WTC11 (cell line): ENCODE measurements at regions not wholly inside any gene's neighbourhood (a gene's known extent, or its start where the extent isn't known, plus 50 kb on each side); places are given as distances from the start of the nearest gene placed in this dataset.

ENCODE experiments used
- ATAC-seq: fragments of 200-7000 bp; cut with Tn5 transposase; 2 replicates; pipeline ENCODE4 v1.10.0; 2021; ENCODE audit warnings: mild to moderate bottlenecking, moderate library complexity
- CTCF ChIA-PET: fragments of 300-600 bp; sonication (Branson Sonifier 250); formaldehyde crosslinking; loops from one replicate; lab custom pipeline; 2021; ENCODE audit warnings: antibody characterized with exemption; lab: Charles Lee
- POLR2A ChIA-PET: fragments of 350-600 bp; sonication (Branson Sonifier 250); formaldehyde crosslinking; loops from one replicate; lab custom pipeline; 2021; ENCODE audit warnings: antibody characterized with exemption; lab: Charles Lee
- DNase-seq: peaks from one replicate; pipeline ENCODE4 v3.0.0; 2021; ENCODE audit warnings: low spot score
- H3K27ac Mint-ChIP-seq: 2 replicates; pipeline ENCODE4 v1.8.0; 2021; ENCODE audit warnings: mixed read lengths
- H3K27me3 Mint-ChIP-seq: 2 replicates; pipeline ENCODE4 v1.8.0; 2021; ENCODE audit warnings: low read depth, mild to moderate bottlenecking, moderate library complexity, mixed read lengths
- H3K36me3 Mint-ChIP-seq: 2 replicates; pipeline ENCODE4 v1.8.0; 2021; ENCODE audit warnings: mixed read lengths
- H3K4me1 Mint-ChIP-seq: 2 replicates; pipeline ENCODE4 v1.8.0; 2022; ENCODE audit warnings: mixed read lengths
- H3K4me3 Mint-ChIP-seq: 2 replicates; pipeline ENCODE4 v1.8.0; 2021; ENCODE audit warnings: mild to moderate bottlenecking, moderate library complexity, mixed read lengths
- H3K9me3 Mint-ChIP-seq: 2 replicates; pipeline ENCODE4 v1.8.0; 2021; ENCODE audit warnings: mixed read lengths
- ATF1 ChIP-seq: sonication (generic); formaldehyde crosslinking; IDR thresholded peaks from 2 replicates; pipeline ENCODE4 v1.8.1; 2023; ENCODE audit warnings: mild to moderate bottlenecking, moderate library complexity, missing genetic modification reagents
- GABPB1 ChIP-seq: sonication (generic); formaldehyde crosslinking; IDR thresholded peaks from 2 replicates; pipeline ENCODE4 v1.8.1; 2023; ENCODE audit warnings: mild to moderate bottlenecking, missing genetic modification reagents
- KAT7 ChIP-seq: sonication (generic); formaldehyde crosslinking; IDR thresholded peaks from 2 replicates; pipeline ENCODE4 v1.8.1; 2023; ENCODE audit warnings: missing genetic modification reagents, mild to moderate bottlenecking, borderline replicate concordance
- SMAD4 ChIP-seq: sonication (generic); formaldehyde crosslinking; IDR thresholded peaks from 2 replicates; pipeline ENCODE4 v1.8.0; 2022; ENCODE audit warnings: mild to moderate bottlenecking, missing genetic modification reagents
- TEAD4 ChIP-seq: sonication (generic); formaldehyde crosslinking; IDR thresholded peaks from 2 replicates; pipeline ENCODE4 v1.8.0; 2022; ENCODE audit warnings: mild to moderate bottlenecking, missing genetic modification reagents
- ZBTB21 ChIP-seq: sonication (generic); formaldehyde crosslinking; IDR thresholded peaks from 2 replicates; pipeline ENCODE4 v1.8.1; 2023; ENCODE audit warnings: mild to moderate bottlenecking, missing genetic modification reagents, borderline replicate concordance
- ZNF138 ChIP-seq: sonication (generic); formaldehyde crosslinking; conservative IDR thresholded peaks from 2 replicates; pipeline ENCODE4 v1.8.1; 2022; ENCODE audit warnings: mild to moderate bottlenecking, moderate library complexity, missing genetic modification reagents
- TF ChIP-seq, protein P1 (sequence below): sonication (generic); formaldehyde crosslinking; conservative IDR thresholded peaks from 2 replicates; pipeline ENCODE4 v1.8.1; 2023; ENCODE audit warnings: mild to moderate bottlenecking, low read depth, missing genetic modification reagents, moderate library complexity
- TF ChIP-seq, protein P2 (sequence below): fragments of 250-450 bp; sonication (Bioruptor Pico); IDR thresholded peaks from 2 replicates; pipeline ENCODE4 v1.9.0; 2021; ENCODE audit warnings: mild to moderate bottlenecking, borderline replicate concordance
- TF ChIP-seq, protein P3 (sequence below): sonication (generic); formaldehyde crosslinking; IDR thresholded peaks from 2 replicates; pipeline ENCODE4 v1.8.0; 2023; ENCODE audit warnings: mild to moderate bottlenecking, missing genetic modification reagents
- TF ChIP-seq, protein P4 (sequence below): sonication (generic); formaldehyde crosslinking; IDR thresholded peaks from 2 replicates; pipeline ENCODE4 v1.8.1; 2023; ENCODE audit warnings: mild to moderate bottlenecking, missing genetic modification reagents, borderline replicate concordance
- TF ChIP-seq, protein P5 (sequence below): sonication (generic); formaldehyde crosslinking; IDR thresholded peaks from 2 replicates; pipeline ENCODE4 v1.8.1; 2023; ENCODE audit warnings: mild to moderate bottlenecking, missing genetic modification reagents
- TF ChIP-seq, protein P6 (sequence below): fragments of 250-450 bp; sonication (Bioruptor Pico); IDR thresholded peaks from 2 replicates; pipeline ENCODE4 v1.8.0; 2021; ENCODE audit warnings: mild to moderate bottlenecking

DNA sequence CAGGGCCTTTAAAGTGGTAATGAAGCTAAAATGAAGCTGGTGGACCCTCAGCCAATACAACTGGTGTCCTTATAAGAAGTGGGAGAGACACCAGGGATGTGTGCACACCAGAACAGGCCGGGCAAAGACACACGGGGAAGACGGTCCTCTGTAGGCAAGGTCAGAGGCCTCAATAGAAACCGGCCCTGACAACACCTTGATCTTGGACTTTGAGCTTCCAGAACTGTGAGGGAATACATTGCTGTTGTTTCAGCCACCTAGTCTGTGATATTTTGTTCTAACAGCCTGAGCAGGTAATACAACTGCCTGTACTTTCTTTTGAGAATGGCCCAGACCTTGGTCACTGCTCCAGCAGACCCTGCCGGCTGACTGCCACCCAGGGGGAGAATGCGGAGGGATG is 65.6 kb upstream of the FZD7 start (continued):
- TF ChIP-seq, protein P1, sequence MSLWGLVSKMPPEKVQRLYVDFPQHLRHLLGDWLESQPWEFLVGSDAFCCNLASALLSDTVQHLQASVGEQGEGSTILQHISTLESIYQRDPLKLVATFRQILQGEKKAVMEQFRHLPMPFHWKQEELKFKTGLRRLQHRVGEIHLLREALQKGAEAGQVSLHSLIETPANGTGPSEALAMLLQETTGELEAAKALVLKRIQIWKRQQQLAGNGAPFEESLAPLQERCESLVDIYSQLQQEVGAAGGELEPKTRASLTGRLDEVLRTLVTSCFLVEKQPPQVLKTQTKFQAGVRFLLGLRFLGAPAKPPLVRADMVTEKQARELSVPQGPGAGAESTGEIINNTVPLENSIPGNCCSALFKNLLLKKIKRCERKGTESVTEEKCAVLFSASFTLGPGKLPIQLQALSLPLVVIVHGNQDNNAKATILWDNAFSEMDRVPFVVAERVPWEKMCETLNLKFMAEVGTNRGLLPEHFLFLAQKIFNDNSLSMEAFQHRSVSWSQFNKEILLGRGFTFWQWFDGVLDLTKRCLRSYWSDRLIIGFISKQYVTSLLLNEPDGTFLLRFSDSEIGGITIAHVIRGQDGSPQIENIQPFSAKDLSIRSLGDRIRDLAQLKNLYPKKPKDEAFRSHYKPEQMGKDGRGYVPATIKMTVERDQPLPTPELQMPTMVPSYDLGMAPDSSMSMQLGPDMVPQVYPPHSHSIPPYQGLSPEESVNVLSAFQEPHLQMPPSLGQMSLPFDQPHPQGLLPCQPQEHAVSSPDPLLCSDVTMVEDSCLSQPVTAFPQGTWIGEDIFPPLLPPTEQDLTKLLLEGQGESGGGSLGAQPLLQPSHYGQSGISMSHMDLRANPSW (CRISPR knock-in tag) = no peak
- TF ChIP-seq, protein P2, sequence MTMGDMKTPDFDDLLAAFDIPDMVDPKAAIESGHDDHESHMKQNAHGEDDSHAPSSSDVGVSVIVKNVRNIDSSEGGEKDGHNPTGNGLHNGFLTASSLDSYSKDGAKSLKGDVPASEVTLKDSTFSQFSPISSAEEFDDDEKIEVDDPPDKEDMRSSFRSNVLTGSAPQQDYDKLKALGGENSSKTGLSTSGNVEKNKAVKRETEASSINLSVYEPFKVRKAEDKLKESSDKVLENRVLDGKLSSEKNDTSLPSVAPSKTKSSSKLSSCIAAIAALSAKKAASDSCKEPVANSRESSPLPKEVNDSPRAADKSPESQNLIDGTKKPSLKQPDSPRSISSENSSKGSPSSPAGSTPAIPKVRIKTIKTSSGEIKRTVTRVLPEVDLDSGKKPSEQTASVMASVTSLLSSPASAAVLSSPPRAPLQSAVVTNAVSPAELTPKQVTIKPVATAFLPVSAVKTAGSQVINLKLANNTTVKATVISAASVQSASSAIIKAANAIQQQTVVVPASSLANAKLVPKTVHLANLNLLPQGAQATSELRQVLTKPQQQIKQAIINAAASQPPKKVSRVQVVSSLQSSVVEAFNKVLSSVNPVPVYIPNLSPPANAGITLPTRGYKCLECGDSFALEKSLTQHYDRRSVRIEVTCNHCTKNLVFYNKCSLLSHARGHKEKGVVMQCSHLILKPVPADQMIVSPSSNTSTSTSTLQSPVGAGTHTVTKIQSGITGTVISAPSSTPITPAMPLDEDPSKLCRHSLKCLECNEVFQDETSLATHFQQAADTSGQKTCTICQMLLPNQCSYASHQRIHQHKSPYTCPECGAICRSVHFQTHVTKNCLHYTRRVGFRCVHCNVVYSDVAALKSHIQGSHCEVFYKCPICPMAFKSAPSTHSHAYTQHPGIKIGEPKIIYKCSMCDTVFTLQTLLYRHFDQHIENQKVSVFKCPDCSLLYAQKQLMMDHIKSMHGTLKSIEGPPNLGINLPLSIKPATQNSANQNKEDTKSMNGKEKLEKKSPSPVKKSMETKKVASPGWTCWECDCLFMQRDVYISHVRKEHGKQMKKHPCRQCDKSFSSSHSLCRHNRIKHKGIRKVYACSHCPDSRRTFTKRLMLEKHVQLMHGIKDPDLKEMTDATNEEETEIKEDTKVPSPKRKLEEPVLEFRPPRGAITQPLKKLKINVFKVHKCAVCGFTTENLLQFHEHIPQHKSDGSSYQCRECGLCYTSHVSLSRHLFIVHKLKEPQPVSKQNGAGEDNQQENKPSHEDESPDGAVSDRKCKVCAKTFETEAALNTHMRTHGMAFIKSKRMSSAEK = no peak
- TF ChIP-seq TEAD4 (CRISPR knock-in tag) (no peak), ZNF138 (CRISPR knock-in tag) (no peak), SMAD4 (CRISPR knock-in tag) (no peak), KAT7 (no peak), ATF1 (CRISPR knock-in tag) (no peak), GABPB1 (CRISPR knock-in tag) (no peak)
- TF ChIP-seq, protein P3, sequence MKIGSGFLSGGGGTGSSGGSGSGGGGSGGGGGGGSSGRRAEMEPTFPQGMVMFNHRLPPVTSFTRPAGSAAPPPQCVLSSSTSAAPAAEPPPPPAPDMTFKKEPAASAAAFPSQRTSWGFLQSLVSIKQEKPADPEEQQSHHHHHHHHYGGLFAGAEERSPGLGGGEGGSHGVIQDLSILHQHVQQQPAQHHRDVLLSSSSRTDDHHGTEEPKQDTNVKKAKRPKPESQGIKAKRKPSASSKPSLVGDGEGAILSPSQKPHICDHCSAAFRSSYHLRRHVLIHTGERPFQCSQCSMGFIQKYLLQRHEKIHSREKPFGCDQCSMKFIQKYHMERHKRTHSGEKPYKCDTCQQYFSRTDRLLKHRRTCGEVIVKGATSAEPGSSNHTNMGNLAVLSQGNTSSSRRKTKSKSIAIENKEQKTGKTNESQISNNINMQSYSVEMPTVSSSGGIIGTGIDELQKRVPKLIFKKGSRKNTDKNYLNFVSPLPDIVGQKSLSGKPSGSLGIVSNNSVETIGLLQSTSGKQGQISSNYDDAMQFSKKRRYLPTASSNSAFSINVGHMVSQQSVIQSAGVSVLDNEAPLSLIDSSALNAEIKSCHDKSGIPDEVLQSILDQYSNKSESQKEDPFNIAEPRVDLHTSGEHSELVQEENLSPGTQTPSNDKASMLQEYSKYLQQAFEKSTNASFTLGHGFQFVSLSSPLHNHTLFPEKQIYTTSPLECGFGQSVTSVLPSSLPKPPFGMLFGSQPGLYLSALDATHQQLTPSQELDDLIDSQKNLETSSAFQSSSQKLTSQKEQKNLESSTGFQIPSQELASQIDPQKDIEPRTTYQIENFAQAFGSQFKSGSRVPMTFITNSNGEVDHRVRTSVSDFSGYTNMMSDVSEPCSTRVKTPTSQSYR (CRISPR knock-in tag) = no peak
- TF ChIP-seq, protein P4, sequence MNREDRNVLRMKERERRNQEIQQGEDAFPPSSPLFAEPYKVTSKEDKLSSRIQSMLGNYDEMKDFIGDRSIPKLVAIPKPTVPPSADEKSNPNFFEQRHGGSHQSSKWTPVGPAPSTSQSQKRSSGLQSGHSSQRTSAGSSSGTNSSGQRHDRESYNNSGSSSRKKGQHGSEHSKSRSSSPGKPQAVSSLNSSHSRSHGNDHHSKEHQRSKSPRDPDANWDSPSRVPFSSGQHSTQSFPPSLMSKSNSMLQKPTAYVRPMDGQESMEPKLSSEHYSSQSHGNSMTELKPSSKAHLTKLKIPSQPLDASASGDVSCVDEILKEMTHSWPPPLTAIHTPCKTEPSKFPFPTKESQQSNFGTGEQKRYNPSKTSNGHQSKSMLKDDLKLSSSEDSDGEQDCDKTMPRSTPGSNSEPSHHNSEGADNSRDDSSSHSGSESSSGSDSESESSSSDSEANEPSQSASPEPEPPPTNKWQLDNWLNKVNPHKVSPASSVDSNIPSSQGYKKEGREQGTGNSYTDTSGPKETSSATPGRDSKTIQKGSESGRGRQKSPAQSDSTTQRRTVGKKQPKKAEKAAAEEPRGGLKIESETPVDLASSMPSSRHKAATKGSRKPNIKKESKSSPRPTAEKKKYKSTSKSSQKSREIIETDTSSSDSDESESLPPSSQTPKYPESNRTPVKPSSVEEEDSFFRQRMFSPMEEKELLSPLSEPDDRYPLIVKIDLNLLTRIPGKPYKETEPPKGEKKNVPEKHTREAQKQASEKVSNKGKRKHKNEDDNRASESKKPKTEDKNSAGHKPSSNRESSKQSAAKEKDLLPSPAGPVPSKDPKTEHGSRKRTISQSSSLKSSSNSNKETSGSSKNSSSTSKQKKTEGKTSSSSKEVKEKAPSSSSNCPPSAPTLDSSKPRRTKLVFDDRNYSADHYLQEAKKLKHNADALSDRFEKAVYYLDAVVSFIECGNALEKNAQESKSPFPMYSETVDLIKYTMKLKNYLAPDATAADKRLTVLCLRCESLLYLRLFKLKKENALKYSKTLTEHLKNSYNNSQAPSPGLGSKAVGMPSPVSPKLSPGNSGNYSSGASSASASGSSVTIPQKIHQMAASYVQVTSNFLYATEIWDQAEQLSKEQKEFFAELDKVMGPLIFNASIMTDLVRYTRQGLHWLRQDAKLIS (CRISPR knock-in tag) = no peak

DNA sequence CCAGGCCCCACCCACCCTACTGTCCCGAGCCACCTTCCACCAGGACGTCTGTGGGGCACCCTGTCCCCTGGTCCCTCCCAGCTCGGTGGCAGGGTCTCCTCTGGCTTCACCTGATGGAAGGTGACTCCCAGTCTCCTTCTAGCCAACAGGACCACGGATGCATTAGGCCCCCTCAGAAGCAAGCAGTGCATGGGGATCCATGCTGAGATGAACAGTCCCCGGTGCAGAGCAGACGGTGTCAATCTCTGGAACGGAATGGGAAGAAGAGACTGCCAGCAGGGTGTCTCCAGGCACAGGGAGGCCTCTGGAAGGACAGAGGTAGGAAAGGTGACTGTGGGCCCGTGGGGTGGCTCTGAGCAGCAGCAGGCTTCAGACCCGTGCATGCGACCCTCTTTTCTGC is 65.2 kb upstream of the FZD7 start:
- no peaks in the 10 kb centered on the region for H3K27me3 Mint-ChIP-seq
- ChIA-PET POLR2A (interaction anchor here (1.5 kb wide), 1 partner anchor 9 kb away, joined by 3 read pairs; no protein-coding TSS in a partner anchor), CTCF (interaction anchor here (0.6 kb wide), 1 partner anchor 10 kb away, joined by 3 read pairs; no protein-coding TSS in a partner anchor)
- no peaks in the 10 kb centered on the region for H3K9me3 Mint-ChIP-seq
- no peak overlapping the region for H3K27ac Mint-ChIP-seq
- H3K4me3 Mint-ChIP-seq = no peak overlapping the region
- H3K36me3 Mint-ChIP-seq = peaks cover 15% of the 10 kb centered on the region
- ATAC-seq (no peak), DNase-seq (no peak)
- peaks cover 78% of the 10 kb centered on the region for H3K4me1 Mint-ChIP-seq
- no peak for TF ChIP-seq ZBTB21 (CRISPR knock-in tag)
- TF ChIP-seq, protein P5, sequence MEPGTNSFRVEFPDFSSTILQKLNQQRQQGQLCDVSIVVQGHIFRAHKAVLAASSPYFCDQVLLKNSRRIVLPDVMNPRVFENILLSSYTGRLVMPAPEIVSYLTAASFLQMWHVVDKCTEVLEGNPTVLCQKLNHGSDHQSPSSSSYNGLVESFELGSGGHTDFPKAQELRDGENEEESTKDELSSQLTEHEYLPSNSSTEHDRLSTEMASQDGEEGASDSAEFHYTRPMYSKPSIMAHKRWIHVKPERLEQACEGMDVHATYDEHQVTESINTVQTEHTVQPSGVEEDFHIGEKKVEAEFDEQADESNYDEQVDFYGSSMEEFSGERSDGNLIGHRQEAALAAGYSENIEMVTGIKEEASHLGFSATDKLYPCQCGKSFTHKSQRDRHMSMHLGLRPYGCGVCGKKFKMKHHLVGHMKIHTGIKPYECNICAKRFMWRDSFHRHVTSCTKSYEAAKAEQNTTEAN (CRISPR knock-in tag) = no peak
- no peak for TF ChIP-seq ZNF138 (CRISPR knock-in tag)
- TF ChIP-seq, protein P6, sequence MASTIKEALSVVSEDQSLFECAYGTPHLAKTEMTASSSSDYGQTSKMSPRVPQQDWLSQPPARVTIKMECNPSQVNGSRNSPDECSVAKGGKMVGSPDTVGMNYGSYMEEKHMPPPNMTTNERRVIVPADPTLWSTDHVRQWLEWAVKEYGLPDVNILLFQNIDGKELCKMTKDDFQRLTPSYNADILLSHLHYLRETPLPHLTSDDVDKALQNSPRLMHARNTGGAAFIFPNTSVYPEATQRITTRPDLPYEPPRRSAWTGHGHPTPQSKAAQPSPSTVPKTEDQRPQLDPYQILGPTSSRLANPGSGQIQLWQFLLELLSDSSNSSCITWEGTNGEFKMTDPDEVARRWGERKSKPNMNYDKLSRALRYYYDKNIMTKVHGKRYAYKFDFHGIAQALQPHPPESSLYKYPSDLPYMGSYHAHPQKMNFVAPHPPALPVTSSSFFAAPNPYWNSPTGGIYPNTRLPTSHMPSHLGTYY (CRISPR knock-in tag) = no peak
- TF ChIP-seq, protein P2 = no peak
